ENCODE measurements at regions not wholly inside any gene's neighbourhood (a gene's known extent, or its start where the extent isn't known, plus 50 kb on each side); places are given as distances from the start of the nearest gene placed in this dataset.
A peak's percentile ranks its signal among the peaks of the same experiment; 100 is the strongest.

- TF ChIP-seq CTCF (IDR thresholded peaks at IDR 0.05) (no peak), EP300 (IDR thresholded peaks at IDR 0.05) (no peak), POLR2A (IDR thresholded peaks at IDR 0.05; ENCODE audit: low read depth) (no peak), POLR2AphosphoS5 (IDR thresholded peaks at IDR 0.05) (no peak)
- DNase-seq (ENCODE audit: extremely low spot score), result peak; percentile 24
- intact Hi-C loops (cut with DNase I), result no loop called here
- Histone ChIP-seq H3K4me1 (no peaks in the 10 kb centered on the region), H3K27ac (replicated peaks in 1 of 4) (no peak overlapping the region), H3K27me3 (no peaks in the 10 kb centered on the region), H3K9me3 (no peaks in the 10 kb centered on the region), H3K36me3 (no peaks in the 10 kb centered on the region), H3K4me3 (no peak overlapping the region)
- WGBS, result 84% methylated on average over 5 of the region's 5 CpGs
Observed at GRCh38 chr16:65225488-65225887, 103.6 kb upstream of the CDH11 start.

GRCh38 chr16:65224994-65225393 lies 103.1 kb upstream of the CDH11 start:
- intact Hi-C loops (cut with DNase I), result no loop called here
- no peaks in the 10 kb centered on the region for H3K9me3 ChIP-seq
- 100% methylated on average over 1 of the region's 1 CpG for WGBS
- peak; percentile 39 for DNase-seq (ENCODE audit: extremely low spot score)
- no peaks in the 10 kb centered on the region for H3K27me3 ChIP-seq
- H3K4me1 ChIP-seq, result no peaks in the 10 kb centered on the region
- no peak for TF ChIP-seq EP300 (IDR thresholded peaks at IDR 0.05)
- no peak for TF ChIP-seq CTCF (IDR thresholded peaks at IDR 0.05)
- TF ChIP-seq POLR2AphosphoS5 (IDR thresholded peaks at IDR 0.05), result no peak
- no peak for TF ChIP-seq POLR2A (IDR thresholded peaks at IDR 0.05; ENCODE audit: low read depth)
- no peaks in the 10 kb centered on the region for H3K36me3 ChIP-seq
- no peak overlapping the region for H3K27ac ChIP-seq (replicated peaks in 1 of 4)
- no peak overlapping the region for H3K4me3 ChIP-seq

- no peak for DNase-seq (ENCODE audit: extremely low spot score)
- no peak overlapping the region for H3K4me3 ChIP-seq
- no peaks in the 10 kb centered on the region for H3K27me3 ChIP-seq
- intact Hi-C loops (cut with DNase I), result no loop called here
- TF ChIP-seq POLR2AphosphoS5 (IDR thresholded peaks at IDR 0.05) (no peak), POLR2A (IDR thresholded peaks at IDR 0.05; ENCODE audit: low read depth) (no peak), CTCF (IDR thresholded peaks at IDR 0.05) (no peak), EP300 (IDR thresholded peaks at IDR 0.05) (no peak)
- H3K36me3 ChIP-seq, result no peaks in the 10 kb centered on the region
- H3K4me1 ChIP-seq, result no peaks in the 10 kb centered on the region
- no peaks in the 10 kb centered on the region for H3K9me3 ChIP-seq
- WGBS, result 91% methylated on average over 2 of the region's 2 CpGs
- no peak overlapping the region for H3K27ac ChIP-seq (replicated peaks in 1 of 4)
Observed at GRCh38 chr16:65224471-65224870, 102.6 kb upstream of the CDH11 start.

GRCh38 chr16:65223335-65223734 lies 101.5 kb upstream of the CDH11 start:
- DNase-seq (ENCODE audit: extremely low spot score), result peak; percentile 62
- TF ChIP-seq CTCF (IDR thresholded peaks at IDR 0.05), result no peak
- no peak for TF ChIP-seq POLR2AphosphoS5 (IDR thresholded peaks at IDR 0.05)
- TF ChIP-seq EP300 (IDR thresholded peaks at IDR 0.05), result no peak
- TF ChIP-seq POLR2A (IDR thresholded peaks at IDR 0.05; ENCODE audit: low read depth), result no peak
- Histone ChIP-seq H3K9me3 (no peaks in the 10 kb centered on the region), H3K27ac (replicated peaks in 1 of 4) (no peak overlapping the region), H3K36me3 (no peaks in the 10 kb centered on the region), H3K27me3 (no peaks in the 10 kb centered on the region), H3K4me1 (no peaks in the 10 kb centered on the region), H3K4me3 (no peak overlapping the region)
- 71% methylated on average over 3 of the region's 3 CpGs for WGBS
- intact Hi-C loops (cut with DNase I), result no loop called here

GRCh38 chr16:65222536-65222935 lies 100.7 kb upstream of the CDH11 start:
- Histone ChIP-seq H3K4me1 (no peaks in the 10 kb centered on the region), H3K4me3 (no peak overlapping the region), H3K27ac (replicated peaks in 1 of 4) (no peak overlapping the region), H3K9me3 (no peaks in the 10 kb centered on the region), H3K27me3 (no peaks in the 10 kb centered on the region), H3K36me3 (no peaks in the 10 kb centered on the region)
- TF ChIP-seq EP300 (IDR thresholded peaks at IDR 0.05), result no peak
- intact Hi-C loops (cut with DNase I), result no loop called here
- peak; percentile 64 for DNase-seq (ENCODE audit: extremely low spot score)
- 79% methylated on average over 6 of the region's 6 CpGs for WGBS
